Breast epithelium (tissue), 3 donors: ENCODE measurements at regions not wholly inside any gene's neighbourhood (a gene's known extent, or its start where the extent isn't known, plus 50 kb on each side); places are given as distances from the start of the nearest gene placed in this dataset.

Experiments
- POLR2A ChIP-seq: fragments of 450-650 bp; IDR thresholded peaks from one replicate; pipeline ENCODE4 v1.6.1; 2016; ENCODE audit warnings: antibody characterized with exemption, mild to moderate bottlenecking, moderate library complexity
- TF ChIP-seq, protein P1 (sequence below), 3 donors: fragments of 450-650 bp; IDR thresholded peaks; one replicate each; pipeline ENCODE4 v1.5.1; 2016 to 2017; ENCODE audit warnings: antibody characterized with exemption in 3 of 3, mild to moderate bottlenecking in 3 of 3, moderate library complexity in 3 of 3

DNA sequence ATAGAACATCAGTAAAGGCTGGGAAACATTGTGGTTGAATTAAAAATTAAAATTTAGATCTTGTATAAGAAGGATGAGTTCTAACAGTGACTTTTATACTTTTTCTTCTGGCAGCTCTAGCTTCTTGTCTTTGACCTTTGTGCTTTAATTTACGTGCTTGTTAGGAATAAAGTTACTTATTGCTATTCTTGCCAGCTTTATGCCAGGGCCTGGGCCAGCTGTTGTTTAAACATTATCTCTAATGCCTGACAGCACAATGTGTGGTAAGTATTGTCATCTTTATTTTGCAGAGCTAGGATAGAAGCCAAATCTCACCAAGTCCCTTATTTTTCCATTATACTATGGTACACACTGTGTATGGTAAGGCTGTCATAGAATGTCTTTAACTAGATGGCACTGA is 766.7 kb upstream of the GOLIM4 start:
- TF ChIP-seq, protein P1, sequence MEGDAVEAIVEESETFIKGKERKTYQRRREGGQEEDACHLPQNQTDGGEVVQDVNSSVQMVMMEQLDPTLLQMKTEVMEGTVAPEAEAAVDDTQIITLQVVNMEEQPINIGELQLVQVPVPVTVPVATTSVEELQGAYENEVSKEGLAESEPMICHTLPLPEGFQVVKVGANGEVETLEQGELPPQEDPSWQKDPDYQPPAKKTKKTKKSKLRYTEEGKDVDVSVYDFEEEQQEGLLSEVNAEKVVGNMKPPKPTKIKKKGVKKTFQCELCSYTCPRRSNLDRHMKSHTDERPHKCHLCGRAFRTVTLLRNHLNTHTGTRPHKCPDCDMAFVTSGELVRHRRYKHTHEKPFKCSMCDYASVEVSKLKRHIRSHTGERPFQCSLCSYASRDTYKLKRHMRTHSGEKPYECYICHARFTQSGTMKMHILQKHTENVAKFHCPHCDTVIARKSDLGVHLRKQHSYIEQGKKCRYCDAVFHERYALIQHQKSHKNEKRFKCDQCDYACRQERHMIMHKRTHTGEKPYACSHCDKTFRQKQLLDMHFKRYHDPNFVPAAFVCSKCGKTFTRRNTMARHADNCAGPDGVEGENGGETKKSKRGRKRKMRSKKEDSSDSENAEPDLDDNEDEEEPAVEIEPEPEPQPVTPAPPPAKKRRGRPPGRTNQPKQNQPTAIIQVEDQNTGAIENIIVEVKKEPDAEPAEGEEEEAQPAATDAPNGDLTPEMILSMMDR (IDR thresholded peaks at IDR 0.05), result no peak
- no peak for TF ChIP-seq POLR2A
